ENCODE measurements at regions not wholly inside any gene's neighbourhood (a gene's known extent, or its start where the extent isn't known, plus 50 kb on each side); places are given as distances from the start of the nearest gene placed in this dataset.

- WGBS (ENCODE audit: insufficient coverage, low coverage, low lambda C conversion rate, missing lambda C conversion rate), result 42% methylated on average over 3 of the region's 4 CpGs
- peaks cover 0 to 42% (median 17%) of the 10 kb centered on the region in 4 donors for H3K4me1 ChIP-seq
- H3K9me3 ChIP-seq, result no peaks in the 10 kb centered on the region
- H3K4me3 ChIP-seq, result no peak overlapping the region
- H3K36me3 ChIP-seq, result no peaks in the 10 kb centered on the region
- no peaks in the 10 kb centered on the region for H3K27me3 ChIP-seq
- no peak for DNase-seq
- TF ChIP-seq CTCF (IDR thresholded peaks at IDR 0.05) (no peak), POLR2A (IDR thresholded peaks at IDR 0.05) (no peak)
- intact Hi-C loops (cut with DNase I), result no loop called here
- peak; percentile 15 to 73 (median 32) for ATAC-seq
- H3K27ac ChIP-seq, result peak overlapping the region in 1 of 3 donors; percentile 30
Observed at GRCh38 chr9:4424891-4425290, 65.4 kb upstream of the SLC1A1 start.

GRCh38 chr9:4424038-4424437 lies 66.2 kb upstream of the SLC1A1 start:
- TF ChIP-seq CTCF (IDR thresholded peaks at IDR 0.05) (no peak), POLR2A (IDR thresholded peaks at IDR 0.05) (no peak)
- DNase-seq (no peak), ATAC-seq (peak; percentile 26 to 63 (median 50))
- Histone ChIP-seq H3K36me3 (no peaks in the 10 kb centered on the region), H3K4me1 (peaks cover 0 to 36% (median 16%) of the 10 kb centered on the region in 4 donors), H3K9me3 (no peaks in the 10 kb centered on the region), H3K4me3 (no peak overlapping the region), H3K27ac (peak overlapping the region in 2 of 3 donors; percentile 30 to 45), H3K27me3 (no peaks in the 10 kb centered on the region)
- WGBS (ENCODE audit: insufficient coverage, low coverage, low lambda C conversion rate, missing lambda C conversion rate), result 29% methylated on average over 1 of the region's 1 CpG
- intact Hi-C loops (cut with DNase I), result no loop called here

- ATAC-seq, result no peak
Observed at GRCh38 chr9:4423207-4423610, 67.1 kb upstream of the SLC1A1 start.

GRCh38 chr9:4422495-4422894 lies 67.8 kb upstream of the SLC1A1 start:
- H3K27me3 ChIP-seq, result no peaks in the 10 kb centered on the region
- peaks cover 0 to 51% (median 22%) of the 10 kb centered on the region in 4 donors for H3K4me1 ChIP-seq
- H3K27ac ChIP-seq, result no peak overlapping the region
- no peak for ATAC-seq
- TF ChIP-seq POLR2A (IDR thresholded peaks at IDR 0.05), result no peak
- TF ChIP-seq CTCF (IDR thresholded peaks at IDR 0.05), result no peak
- DNase-seq, result no peak
- WGBS (ENCODE audit: insufficient coverage, low coverage, low lambda C conversion rate, missing lambda C conversion rate), result 50% methylated on average over 2 of the region's 2 CpGs
- no peak overlapping the region for H3K4me3 ChIP-seq
- intact Hi-C loops (cut with DNase I), result no loop called here
- no peaks in the 10 kb centered on the region for H3K9me3 ChIP-seq
- H3K36me3 ChIP-seq, result no peaks in the 10 kb centered on the region

More at GRCh38 chr9:4423207-4423610, 67.1 kb upstream of the SLC1A1 start:
- 71% methylated on average over 4 of the region's 4 CpGs for WGBS (ENCODE audit: insufficient coverage, low coverage, low lambda C conversion rate, missing lambda C conversion rate)
- H3K27me3 ChIP-seq, result no peaks in the 10 kb centered on the region
- intact Hi-C loops (cut with DNase I), result no loop called here
- TF ChIP-seq CTCF (IDR thresholded peaks at IDR 0.05) (no peak), POLR2A (IDR thresholded peaks at IDR 0.05) (no peak)
- H3K36me3 ChIP-seq, result no peaks in the 10 kb centered on the region
- no peak overlapping the region for H3K4me3 ChIP-seq
- H3K27ac ChIP-seq, result no peak overlapping the region
- H3K9me3 ChIP-seq, result no peaks in the 10 kb centered on the region
- no peak for DNase-seq
- peaks cover 0 to 44% (median 19%) of the 10 kb centered on the region in 4 donors for H3K4me1 ChIP-seq

- intact Hi-C loops (cut with DNase I), result no loop called here
- ATAC-seq, result peak in 1 of 4 donors; percentile 27
- WGBS (ENCODE audit: insufficient coverage, low coverage, low lambda C conversion rate, missing lambda C conversion rate), result 20% methylated on average over 1 of the region's 1 CpG
- Histone ChIP-seq H3K36me3 (no peaks in the 10 kb centered on the region), H3K27me3 (no peaks in the 10 kb centered on the region), H3K4me3 (no peak overlapping the region), H3K4me1 (peaks cover 0 to 57% (median 22%) of the 10 kb centered on the region in 4 donors), H3K9me3 (no peaks in the 10 kb centered on the region), H3K27ac (no peak overlapping the region)
- TF ChIP-seq CTCF (IDR thresholded peaks at IDR 0.05) (no peak), POLR2A (IDR thresholded peaks at IDR 0.05) (no peak)
- no peak for DNase-seq
Observed at GRCh38 chr9:4421847-4422246, 68.4 kb upstream of the SLC1A1 start.
